Sigmoid colon (tissue), 4 donors: ENCODE measurements at regions not wholly inside any gene's neighbourhood (a gene's known extent, or its start where the extent isn't known, plus 50 kb on each side); places are given as distances from the start of the nearest gene placed in this dataset.

Experiments used
- EP300 ChIP-seq, 4 donors: sonication (generic); formaldehyde crosslinking; IDR thresholded peaks; one replicate each; pipeline ENCODE4 v1.6.1; 2017; ENCODE audit warnings: antibody characterized with exemption in 4 of 4
- POLR2A ChIP-seq, 2 donors: fragments of 450-650 bp; IDR thresholded peaks; one replicate each; pipeline ENCODE4 v1.6.1; 2016; ENCODE audit warnings: antibody characterized with exemption in 2 of 2, mild to moderate bottlenecking in 2 of 2, moderate library complexity in 2 of 2
- TF ChIP-seq, protein P1 (sequence below), 4 experiments: fragments of 450-650 bp in 3 of 4; fragments of 200-600 bp in 1 of 4; IDR thresholded peaks; one replicate each; pipeline ENCODE4 v1.5.1; 2016 to 2019; ENCODE audit warnings: antibody characterized with exemption in 4 of 4, mild to moderate bottlenecking in 3 of 4, moderate library complexity in 2 of 4

DNA sequence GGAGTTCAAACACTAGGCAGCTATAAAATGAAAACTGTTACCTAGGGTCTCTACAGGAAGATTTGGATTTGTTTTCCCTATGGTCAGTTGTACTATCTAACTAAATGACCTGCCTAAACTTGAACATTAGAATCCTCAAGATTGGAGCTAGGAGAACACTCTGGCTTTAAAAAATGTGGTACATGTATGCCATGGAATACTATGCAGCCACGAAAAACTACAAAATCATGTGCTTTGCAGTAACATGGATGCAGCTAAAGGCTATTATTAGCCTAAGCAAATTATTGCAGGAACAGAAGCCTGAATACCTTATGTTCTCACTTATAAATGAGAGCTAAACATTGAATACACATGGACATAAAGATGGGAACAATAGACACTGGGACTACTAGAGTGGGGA lies 87.1 kb upstream of the MAGI2 start:
- no peak for TF ChIP-seq POLR2A (IDR thresholded peaks at IDR 0.05)
- TF ChIP-seq, protein P1, sequence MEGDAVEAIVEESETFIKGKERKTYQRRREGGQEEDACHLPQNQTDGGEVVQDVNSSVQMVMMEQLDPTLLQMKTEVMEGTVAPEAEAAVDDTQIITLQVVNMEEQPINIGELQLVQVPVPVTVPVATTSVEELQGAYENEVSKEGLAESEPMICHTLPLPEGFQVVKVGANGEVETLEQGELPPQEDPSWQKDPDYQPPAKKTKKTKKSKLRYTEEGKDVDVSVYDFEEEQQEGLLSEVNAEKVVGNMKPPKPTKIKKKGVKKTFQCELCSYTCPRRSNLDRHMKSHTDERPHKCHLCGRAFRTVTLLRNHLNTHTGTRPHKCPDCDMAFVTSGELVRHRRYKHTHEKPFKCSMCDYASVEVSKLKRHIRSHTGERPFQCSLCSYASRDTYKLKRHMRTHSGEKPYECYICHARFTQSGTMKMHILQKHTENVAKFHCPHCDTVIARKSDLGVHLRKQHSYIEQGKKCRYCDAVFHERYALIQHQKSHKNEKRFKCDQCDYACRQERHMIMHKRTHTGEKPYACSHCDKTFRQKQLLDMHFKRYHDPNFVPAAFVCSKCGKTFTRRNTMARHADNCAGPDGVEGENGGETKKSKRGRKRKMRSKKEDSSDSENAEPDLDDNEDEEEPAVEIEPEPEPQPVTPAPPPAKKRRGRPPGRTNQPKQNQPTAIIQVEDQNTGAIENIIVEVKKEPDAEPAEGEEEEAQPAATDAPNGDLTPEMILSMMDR (IDR thresholded peaks at IDR 0.05): no peak
- no peak for TF ChIP-seq EP300 (IDR thresholded peaks at IDR 0.05)
